NCI-H748 (cell line): ENCODE measurements at regions not wholly inside any gene's neighbourhood (a gene's known extent, or its start where the extent isn't known, plus 50 kb on each side); places are given as distances from the start of the nearest gene placed in this dataset.

Source experiments
- DNase-seq: peaks from one replicate; lab custom pipeline; 2025; ENCODE audit not compliant: unreplicated experiment; lab: John Stamatoyannopoulos, UW

DNA sequence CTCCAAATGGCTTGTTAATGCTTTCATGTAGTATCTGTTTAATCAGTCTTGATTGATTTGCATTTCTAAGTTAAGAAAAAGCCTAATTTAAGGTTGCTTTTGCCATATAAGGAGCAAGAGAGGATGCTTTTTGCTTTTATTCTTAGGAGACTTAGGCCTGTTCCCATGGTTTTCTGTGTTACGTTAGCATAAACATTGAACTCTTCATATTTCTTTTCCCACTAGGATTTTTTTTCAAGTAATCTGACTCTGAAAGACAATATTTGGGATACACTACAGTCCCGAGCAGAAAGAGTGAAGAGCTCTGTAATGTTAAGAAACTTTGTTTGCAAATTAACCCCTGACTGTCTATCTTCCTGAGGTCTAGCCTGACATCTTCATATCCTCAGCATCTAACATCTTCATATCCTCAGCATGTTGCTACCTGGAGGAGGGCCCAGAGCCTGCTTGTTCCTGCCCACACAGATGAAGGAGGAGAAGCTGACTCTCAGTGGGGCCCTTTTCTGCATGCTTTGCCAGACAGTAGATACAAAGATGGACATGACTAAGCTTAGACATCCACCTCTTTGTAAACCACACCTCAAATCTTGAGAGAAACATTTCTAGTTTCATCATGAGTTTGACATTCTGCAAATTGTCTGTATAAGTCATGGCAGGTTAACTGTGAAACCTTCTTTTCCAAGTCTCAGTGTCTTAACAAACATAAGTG lies 86.2 kb upstream of the COL6A5 start:
- no peak for DNase-seq

DNA sequence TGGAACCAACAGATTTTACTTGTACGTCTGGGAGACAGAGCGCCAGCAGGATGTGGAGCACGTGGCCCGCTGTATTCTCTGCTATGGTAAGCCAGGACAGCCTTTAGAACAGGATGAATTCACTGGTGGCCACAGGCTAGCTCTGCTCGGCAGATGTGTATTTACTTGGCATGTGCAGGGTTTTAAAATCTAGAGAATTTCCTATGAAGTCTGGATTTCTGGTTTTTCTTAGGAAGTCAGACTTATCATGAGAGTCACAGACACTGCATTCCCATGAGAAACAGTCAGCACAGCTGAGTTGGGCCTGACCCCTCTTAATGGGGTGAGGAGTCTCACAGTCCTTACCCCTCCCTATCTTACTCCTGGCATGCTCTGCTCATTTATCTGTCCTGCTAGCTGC lies 84.6 kb upstream of the COL6A5 start:
- DNase-seq = no peak

GRCh38 chr3:130263708-130264107 lies 81.8 kb upstream of the COL6A5 start:
- no peak for DNase-seq

DNA sequence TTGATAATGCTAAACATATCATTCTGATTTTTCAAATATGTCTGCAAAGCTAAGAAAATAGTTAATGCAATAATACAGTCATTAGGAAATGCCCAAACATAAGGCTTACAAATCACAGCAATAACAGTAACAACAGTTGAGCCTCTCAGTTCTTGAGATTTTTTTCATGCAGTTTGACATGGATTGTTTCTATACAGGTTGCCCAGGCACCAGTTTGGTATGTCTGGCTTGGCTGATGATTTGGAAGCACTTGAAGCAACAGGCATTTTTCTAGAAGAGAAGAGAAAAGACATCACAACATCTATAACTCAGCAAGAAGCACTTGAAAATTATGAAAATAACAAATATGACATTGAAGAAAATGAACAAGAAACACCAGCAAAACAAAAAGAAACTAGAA lies 78.7 kb upstream of the COL6A5 start:
- DNase-seq = no peak

DNA sequence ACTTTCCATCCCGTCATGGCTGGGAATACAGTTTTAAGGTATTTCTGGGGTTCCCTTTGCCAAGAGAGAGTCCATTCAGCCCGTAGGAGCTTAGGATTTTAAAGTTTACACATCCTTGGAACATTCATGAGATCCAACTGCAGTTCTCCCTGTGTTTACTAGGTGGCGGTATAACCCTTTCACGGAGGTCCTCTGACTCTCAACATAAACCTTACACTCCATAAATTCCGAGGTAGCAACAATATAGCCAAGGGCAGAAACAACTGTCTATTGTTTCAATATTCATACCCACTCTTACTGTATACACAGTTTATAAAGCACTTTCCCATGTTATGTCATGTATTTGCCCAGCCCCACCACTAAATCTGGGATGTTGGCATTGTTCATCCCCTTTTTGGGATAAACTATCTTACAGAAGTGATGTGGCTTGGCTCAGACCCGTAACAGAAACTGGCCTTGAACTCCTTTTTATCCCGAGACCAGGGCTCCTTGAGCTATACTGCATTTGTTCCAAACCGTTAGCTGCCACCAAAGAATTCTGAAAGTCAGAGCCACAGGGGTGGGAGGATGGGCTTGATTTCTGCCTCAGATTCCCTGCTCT lies 69.2 kb upstream of the COL6A5 start:
- DNase-seq = peak; percentile 35

GRCh38 chr3:130288670-130289069 lies 56.8 kb upstream of the COL6A5 start:
- no peak for DNase-seq

- no peak for DNase-seq
Measured at GRCh38 chr3:130291148-130291547, 54.3 kb upstream of the COL6A5 start.

DNA sequence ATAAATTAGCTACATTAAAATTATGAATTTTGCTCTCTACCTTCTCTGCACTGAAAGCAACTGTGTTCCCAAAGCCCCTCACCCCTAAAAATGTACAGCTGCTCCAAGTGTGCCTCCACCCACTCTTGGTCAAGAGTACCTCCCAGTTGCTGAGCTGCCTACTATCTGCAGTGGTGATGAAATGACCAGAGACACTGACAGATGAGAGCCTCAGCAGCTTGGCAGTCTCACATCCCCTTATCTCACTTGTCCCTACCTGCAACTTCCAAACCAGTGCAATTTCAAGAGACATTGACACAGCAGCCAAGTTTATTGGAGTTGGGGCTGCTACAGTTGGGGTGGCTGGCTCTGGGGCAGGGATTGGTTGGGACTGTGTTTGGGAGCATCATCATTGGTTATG lies 52.2 kb upstream of the COL6A5 start:
- DNase-seq = no peak
